NCI-H748 (cell line): ENCODE measurements at regions not wholly inside any gene's neighbourhood (a gene's known extent, or its start where the extent isn't known, plus 50 kb on each side); places are given as distances from the start of the nearest gene placed in this dataset.

Experiments
- DNase-seq: peaks from one replicate; lab custom pipeline; 2025; ENCODE audit not compliant: unreplicated experiment; lab: John Stamatoyannopoulos, UW

DNA sequence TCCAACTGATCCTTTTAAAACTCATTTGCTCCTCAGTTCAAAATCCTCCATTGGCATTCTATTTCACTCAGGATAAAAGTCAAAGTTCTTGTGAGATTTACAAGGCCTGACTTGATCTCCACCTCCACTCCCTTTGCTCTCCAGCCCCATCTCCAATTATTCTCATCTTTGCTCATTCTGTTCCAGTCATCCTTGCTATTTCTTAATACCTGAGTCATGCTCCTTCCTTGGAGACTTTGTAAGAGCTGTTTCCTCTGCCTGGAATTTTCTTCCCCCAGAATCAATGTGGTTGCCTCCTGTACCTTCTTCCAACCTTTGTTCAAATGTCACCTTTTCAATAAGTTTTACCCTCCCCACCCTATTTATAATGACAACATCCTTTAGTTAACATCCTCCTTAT is 373.5 kb downstream of the HTR1B start:
- DNase-seq: no peak

DNA sequence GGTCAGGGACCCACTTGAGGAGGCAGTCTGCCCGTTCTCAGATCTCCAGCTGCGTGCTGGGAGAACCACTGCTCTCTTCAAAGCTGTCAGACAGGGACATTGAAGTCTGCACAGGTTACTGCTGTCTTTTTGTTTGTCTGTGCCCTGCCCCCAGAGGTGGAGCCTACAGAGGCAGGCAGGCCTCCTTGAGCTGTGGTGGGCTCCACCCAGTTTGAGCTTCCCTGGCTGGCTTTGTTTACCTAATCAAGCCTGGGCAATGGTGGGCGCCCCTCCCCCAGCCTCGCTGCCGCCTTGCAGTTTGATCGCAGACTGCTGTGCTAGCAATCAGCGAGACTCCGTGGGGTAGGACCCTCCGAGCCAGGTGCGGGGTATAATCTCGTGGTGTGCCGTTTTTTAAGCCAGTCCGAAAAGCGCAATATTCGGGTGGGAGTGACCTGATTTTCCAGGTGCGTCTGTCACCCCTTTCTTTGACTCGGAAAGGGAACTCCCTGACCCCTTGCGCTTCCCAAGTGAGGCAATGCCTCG is 375.4 kb downstream of the HTR1B start:
- DNase-seq: peak; percentile 76

DNA sequence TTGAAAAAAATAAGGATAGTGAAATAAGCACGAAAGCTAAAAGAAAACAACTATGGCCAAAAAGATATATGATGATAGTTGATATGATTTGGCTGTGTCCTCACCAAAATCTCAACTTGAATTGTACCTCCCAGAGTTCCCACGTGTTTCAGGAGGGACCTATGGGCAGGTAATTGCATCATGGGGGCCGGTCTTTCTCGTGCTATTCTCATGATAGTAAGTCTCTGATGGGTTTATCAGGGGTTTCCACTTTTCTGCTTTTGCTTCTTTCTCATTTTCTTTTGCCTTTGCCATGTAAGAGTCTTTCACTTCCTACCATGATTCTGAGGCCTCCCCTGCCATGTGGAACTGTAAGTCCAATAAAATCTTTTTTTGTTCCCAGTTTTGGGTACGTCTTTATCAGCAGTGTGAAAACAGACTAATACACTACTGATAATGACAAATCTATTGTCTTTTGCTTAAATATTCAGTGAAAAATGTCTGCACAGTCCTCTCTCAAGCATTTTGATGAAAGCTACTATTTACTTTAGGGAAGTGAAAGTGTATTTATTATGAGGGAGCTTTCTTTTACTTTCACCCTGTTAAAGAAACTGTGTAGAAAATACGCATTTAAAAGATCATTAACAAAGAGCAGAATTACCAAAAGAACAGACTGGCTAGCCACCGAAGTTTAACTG is 389.1 kb downstream of the HTR1B start:
- no peak for DNase-seq

DNA sequence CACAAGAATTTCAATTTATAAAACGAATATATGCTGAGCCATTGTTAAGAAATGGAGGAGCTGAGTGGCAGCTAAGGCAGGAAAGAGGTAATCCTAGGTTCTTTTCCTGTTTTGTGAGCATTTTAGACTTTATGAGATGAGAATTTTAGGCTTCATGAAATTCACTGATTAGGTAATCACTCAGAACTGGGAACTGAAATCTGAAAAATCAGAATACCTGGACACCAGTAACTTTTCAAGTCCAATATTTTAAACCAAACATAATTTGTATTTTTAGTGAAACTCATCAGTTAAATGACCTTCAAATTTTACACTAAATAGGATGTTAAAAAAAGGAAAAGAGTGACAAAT is 389.9 kb downstream of the HTR1B start:
- DNase-seq: no peak

DNA sequence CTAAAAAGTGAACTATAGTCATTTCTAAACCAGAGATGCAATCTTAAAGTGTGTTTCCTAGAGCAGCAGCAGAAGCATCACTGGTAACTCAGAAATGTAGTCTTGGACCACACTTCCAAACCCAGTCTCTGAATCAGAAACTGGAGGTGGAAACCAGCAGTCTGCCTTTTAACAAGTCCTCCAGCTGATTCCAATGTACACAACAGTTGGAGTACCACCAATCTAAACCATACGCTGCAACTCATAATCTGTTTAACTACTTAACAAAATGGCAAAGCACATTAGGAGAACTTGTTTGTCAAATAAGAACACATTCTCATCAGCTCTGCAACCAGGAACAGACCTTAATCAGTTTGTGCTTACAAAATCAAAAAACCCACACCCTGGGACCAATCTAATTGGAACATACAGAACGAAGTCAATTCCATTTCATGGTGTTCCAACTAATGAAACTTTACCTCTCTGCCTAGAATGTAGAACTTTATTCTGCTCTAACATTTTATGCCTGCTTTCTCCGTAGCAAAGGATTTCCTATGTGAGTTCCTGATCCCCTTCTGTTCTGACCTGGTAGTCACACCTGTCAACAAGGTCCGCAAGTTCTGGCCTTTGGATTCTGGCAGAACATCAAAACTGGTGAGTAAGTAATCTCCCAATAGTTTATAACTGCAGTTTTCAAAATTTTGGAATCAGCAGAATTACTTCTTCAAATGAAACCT is 390.4 kb downstream of the HTR1B start:
- DNase-seq: peak; percentile 41

DNA sequence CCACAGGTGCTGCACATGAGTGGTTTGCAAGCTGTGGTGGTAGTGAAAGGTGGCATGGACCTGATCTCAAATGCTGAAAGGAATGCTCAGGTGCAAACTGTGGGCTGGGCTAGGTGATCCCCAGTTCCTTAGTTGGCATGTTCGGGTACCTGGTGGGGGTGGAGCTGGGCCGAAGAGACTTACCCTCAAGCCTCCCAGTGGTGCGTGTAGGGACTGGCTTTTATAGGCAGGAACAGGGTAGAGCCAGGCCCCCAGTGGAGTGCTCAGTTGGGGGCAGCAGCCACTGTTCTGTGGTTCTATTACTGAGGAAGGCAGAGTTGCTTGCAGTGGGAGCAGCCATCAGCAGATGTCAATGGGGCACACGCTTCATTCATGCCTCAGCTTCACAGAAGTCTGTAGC is 399.8 kb downstream of the HTR1B start:
- DNase-seq: no peak

DNA sequence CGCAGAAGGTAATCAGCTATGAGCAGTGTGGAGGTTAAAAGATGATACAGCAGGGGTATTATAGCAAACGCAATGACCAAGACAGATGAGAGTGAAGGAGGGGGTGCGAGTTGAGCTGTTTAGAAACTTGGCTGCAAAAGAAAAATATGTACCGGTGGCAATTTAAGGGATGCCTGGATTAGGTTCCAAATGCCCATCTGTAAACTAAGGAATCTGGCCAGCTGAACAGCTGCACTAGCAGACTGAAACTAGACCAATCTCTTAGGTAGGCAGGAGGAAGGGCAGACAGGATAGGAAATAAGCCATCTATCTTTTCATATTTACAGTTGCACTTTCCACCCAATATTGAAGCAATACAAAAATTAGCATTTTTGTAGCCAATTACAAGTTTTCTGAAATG is 407.6 kb downstream of the HTR1B start:
- DNase-seq: no peak

DNA sequence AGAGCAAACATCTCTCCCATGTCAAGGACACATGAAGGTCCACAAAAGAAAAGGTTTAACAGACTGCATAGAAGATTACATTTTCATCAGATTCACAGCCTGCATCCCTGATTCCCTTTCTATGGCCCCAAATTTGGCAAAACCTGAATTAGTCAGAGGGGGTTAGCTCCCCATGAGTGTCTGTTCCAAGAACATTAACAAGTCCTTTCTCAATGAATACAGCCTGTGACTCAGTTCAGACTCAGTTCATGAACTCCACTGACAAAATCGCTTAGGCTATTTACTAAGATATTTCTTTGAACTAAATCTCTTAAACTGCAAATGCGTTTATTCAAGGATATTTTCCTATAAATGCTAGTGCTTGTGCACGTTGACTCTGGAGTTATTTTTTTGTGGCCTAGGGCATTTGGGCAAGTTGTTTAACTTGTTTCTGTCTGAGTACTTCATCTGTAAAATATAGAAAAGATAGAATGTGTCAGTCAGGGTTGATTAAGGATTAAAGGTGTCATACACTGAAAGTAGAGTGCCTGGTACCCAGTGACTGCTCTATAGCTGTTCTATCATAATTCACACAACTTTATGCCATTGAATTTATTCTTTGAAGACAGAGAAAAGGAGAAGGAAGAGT is 422.6 kb downstream of the HTR1B start:
- DNase-seq: no peak

DNA sequence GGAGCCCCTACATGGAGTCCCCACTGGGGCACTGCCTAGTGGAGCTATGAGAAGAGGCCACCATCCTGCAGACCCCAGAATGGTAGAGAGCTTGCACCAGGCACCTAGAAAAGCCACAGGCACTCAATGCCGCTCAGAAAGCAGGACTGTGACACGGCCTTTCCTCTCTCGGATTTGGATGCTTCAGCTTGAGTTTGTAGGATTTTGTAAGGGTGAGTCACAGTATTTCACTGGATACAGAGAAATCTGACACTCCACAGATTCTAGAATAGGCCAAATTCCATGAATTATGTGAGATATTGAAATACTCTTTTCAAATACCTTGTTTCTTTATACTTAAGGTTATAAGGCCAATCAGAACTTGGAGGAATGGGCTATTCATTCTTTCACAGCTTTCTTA is 424.5 kb downstream of the HTR1B start:
- no peak for DNase-seq

DNA sequence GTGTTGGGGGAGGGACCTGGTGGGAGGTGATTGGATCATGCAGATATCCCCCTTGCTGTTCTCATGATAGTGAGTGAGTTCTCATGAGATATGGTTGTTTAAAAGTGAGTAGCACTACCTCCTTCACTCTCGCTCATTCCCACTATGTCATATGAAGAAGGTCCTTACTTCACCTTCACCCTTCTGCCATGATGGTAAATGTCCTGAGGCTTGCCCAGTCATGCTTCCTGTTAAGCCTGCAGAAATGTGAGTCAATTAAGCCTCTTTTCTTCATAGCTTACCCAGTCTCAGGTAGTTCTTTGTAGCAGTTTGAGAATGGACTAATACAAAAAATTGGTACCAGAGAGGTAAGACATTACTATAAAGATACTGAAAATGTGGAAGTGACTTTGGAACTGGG is 425.9 kb downstream of the HTR1B start:
- no peak for DNase-seq

DNA sequence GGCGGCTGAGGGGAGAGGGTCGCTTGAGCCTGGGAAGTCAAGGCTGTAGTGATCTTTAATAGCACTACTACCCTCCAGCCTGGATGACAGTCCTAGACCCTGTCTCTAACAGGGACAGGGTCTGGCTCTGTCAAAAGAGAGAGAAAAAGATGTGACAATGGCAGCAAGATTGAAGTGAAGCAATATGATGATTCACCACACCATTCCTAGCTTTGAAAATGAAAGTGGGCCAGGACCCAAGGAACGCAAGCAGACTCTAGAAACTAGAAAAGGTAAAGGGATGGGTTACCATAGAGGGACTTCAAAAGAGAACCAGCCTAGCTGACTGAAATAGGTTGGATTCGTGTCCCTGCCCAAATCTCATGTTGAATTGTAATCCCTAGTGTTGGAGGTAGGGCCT is 426.9 kb downstream of the HTR1B start:
- DNase-seq: no peak

DNA sequence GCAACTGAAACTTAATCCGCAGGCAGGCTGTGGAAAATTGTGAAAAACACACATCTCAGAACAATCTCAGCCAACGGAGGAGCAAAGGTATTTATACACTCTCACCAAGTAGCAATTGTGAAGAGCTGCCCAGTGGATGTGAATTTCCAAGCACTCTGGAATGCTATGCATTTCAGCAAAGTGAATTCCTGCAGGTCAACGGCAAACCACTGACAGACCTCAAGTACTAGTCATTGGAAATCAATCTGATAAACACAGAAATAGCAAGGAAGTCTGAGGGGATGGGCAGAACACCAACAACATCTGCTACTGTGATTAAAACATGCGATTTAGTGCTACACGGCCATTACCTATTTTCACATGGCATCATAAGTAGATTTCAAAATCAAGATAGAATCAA is 429.1 kb downstream of the HTR1B start:
- DNase-seq: no peak

DNA sequence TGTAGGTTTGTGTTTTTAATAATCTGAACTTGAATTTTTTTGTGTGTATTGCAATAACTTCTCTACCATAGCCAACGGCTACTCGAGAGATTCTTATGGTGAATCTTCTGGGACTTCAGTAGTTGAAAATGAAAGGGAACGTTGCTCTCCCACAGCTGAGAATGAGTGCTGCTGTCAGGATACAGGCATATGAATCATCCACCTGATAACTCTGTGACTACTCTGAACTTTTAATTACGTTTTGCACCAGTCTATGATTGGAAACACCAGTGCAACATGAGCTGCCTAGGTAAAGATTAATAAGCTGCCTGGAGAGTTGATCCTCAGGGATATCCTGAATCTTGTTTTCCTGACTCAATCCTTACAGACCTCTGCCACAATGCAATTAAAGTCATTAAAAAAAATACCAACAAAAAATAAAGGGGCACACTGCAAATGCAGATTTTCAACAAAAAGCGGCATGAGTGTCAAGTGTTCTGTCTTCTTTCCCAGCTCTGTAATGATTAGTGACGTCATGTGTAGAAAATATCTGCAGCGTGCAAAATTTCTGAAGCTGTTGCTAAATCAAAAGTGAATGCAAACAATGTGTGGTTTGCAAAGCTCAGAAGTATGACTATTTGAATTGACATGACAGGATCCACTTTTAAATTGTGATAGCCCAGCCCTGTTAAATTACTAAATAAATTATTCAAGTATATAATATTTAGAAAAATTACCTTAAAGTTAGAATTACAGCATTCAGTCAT is 432.2 kb downstream of the HTR1B start:
- DNase-seq: no peak

DNA sequence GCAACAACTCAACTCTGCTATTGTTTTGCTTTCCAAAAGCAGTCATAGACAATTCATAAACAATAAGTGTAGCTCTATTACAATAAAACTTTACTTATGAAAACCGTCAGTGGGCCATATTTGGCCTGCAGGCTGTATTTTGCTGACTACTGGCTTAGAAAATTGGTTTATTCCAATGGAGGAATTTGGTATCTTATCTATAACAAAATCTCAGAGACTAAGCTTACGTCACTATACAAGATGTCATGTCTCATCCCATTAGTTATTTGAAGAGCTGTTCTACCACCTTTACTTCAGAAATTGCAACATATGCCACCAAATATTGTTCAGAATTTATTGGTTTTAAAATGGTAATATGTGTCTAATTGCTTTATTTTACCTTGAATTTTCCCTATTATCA is 436.9 kb downstream of the HTR1B start:
- no peak for DNase-seq

DNA sequence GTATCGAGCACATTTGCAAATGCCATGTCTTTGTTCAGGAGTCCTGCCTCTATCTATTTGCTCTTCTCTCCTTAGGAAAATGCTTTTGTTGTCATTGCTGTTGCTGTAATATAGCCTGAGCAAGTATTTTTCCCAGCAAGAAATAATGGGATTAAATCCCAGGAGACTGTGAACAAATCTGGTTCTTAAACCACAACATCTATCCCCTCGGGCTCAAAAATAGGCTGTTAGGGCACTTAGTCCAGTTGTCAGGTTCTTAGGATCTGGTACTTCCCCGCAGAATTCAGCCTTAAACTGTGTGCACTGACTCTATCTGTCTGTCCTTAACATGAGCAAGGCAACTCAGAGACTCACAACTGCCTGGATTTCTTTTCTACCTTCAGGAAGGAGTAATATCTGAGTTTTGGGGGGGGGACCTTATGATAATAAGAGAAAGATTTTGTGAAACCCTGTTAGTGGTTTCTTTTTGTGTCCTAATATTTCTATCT is 437.5 kb downstream of the HTR1B start:
- DNase-seq: no peak

DNA sequence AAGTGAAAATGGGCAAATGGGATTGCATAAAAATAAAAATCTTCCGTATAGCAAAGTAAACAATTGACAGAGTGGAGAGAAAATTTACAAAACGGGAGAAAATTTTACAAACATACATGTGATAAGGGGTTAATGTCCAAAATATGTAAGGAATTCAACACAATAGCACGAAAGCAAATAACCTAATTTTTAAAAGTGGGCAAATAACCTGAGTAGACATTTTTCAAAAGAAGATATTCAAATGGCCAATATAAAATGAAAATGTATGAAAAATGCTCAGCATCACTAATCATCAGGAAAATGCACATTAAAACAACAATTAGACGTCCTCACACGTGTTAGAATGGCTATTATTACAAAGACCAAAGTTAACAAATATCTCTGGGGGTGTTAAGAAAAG is 441.5 kb downstream of the HTR1B start:
- no peak for DNase-seq

DNA sequence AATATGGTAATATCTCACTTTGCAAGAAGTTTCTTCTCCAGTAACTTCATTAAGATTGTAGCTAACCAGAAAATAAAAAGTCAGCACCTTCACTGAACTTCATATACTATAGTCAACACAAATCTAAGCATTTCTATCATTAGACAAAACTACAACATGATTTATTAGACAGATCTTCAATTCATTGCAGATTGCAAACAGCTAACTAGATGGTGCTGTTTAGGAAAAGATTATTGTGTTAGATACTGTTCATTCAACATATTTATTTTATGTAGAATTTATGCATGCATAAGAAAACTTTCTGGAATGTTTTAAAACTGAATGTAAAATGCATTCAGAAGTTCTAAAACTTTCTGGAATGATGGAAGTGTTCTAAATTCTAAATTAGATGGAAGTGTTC is 442.1 kb downstream of the HTR1B start:
- DNase-seq: no peak

DNA sequence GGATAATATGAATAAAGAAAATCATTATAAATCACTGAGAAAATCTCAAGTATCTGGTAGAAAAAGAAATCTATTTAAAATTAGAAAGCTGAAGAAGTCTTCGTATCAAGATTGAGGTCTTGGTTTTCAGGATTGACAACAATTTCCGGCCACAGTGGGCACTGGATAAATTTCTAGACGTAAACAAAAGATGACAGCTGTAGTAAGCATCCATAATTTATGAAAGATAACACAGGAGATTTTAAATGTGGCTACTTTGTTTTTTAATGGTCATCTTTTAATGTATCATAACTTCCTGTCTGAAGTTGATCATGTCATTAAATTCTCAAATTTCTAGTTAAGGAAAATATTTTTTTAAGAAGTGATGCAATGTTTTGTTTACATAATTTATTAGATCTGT is 444.2 kb downstream of the HTR1B start:
- no peak for DNase-seq

DNA sequence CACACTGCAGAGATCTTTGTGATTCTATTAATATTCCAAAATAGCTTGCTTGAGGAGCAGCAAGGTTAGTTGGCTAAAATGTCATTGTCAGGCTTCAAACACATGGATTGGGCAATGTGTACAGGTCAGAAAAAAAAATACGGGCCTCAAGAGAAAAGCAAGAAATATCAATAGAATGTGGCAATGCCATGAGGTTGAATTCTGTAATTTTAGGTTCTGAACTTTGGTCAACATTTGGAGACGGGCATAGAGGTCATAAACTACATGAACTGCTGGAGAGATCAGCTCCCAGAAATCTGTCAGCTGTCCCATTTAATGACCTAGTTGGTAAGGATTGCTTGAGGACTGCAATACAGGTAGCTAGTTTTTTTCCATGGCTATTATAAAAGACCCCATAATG is 445.8 kb downstream of the HTR1B start:
- no peak for DNase-seq

DNA sequence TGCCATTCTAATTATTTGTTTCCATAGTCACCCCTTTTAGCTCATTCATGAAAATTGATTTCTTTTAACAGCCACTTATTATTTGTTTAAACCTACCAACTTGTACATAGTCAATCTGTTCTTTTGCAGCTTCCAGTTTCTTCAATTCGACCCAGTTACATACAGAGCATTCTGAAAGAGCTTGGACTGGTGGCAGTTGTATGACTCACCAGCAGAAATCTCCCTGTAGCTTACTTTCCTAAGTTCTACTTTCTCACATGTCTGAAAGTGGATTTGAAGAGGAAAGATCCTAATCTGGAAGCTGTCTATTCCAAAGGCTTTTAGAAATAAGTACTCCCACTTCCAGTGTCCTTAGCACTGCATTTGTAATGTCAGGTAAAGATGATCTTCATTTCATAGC is 447.9 kb downstream of the HTR1B start:
- no peak for DNase-seq

DNA sequence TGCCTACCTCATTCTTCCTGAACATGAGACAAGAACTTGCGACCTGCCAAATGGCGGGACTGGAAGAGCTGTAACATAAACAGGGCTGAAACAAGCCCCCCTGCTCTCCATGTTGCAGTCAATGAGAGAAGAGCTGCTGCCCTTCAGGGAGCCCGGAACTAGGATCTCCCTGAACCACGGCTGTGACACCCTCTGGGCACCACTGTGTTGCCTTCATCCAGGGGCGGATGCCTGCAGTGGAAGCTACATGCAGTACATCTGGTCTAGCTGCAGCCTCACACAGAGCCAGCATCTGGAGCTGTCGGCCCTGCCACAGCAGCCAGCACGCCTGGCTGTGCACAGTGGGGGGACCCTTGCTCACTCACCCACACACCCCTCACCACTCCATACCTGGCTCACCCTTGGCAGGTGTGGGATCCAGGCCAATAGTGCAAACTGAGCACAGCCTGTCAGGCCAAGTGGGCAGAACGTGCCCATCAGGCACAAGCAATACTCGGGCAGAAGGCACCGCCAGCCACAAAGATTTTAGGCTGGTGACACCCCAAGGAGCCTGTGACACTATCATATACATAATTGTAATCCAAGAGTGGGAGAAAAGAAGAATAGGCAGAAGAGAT is 451.3 kb downstream of the HTR1B start:
- no peak for DNase-seq
